AG04450 (cell line): ENCODE measurements at regions not wholly inside any gene's neighbourhood (a gene's known extent, or its start where the extent isn't known, plus 50 kb on each side); places are given as distances from the start of the nearest gene placed in this dataset.

Source experiments
- CTCF ChIA-PET: fragments of 300-600, 350-600 bp; formaldehyde crosslinking; extraction: SDS; loops from one replicate; lab custom pipeline; 2022; ENCODE audit warnings: antibody characterized with exemption, inconsistent platforms; lab: Charles Lee
- POLR2A ChIA-PET: fragments of 350-600 bp; formaldehyde crosslinking; extraction: SDS; loops from one replicate; lab custom pipeline; 2021; ENCODE audit warnings: antibody characterized with exemption, inconsistent platforms; lab: Yijun Ruan, JAX
- DNase-seq: peaks from one replicate; pipeline ENCODE4 v3.0.0-alpha.2; 2011; ENCODE audit warnings: low read depth, low spot score
- H3K27ac ChIP-seq: one replicate; pipeline ENCODE4 v1.5.1; 2012; ENCODE audit warnings: low read depth, low read length, control low read depth
- H3K27me3 ChIP-seq: one replicate; pipeline ENCODE4 v1.6.0; 2012; ENCODE audit warnings: low read length; ENCODE audit not compliant: control insufficient read depth, insufficient read depth
- H3K4me3 ChIP-seq: 2 replicates; pipeline ENCODE4 v1.5.1; 2011; ENCODE audit warnings: mild to moderate bottlenecking, low read depth, low read length, control low read depth
- H3K9me3 ChIP-seq: 2 replicates; pipeline ENCODE4 v1.5.1; 2012; ENCODE audit warnings: low read length; ENCODE audit not compliant: control insufficient read depth, insufficient read depth
- TF ChIP-seq, protein P1 (sequence below): IDR thresholded peaks from 2 replicates; pipeline ENCODE4 v1.5.1; 2011; ENCODE audit warnings: low read depth, low read length, control low read depth, inconsistent platforms

DNA sequence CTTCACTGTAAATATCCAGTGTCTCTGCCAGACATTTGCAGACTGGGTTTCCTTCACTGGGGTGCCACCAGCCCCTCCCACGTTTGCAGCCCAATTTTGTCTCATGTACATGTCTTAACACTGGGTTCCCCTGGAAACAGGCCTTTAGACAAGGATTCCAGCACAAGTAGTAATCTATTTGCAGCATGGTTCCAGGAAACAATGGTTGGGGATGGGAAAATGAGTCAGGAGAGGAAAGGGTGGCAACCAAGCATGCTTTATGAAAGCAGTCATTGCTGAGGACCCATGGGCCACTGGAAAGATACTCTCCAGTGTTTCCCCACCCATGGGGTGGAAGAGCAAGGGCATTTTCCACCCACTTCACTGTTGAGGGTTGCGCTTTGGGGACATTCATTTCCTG lies 53.6 kb upstream of the FARP1 start:
- Histone ChIP-seq H3K27ac (no peak overlapping the region), H3K27me3 (no peaks in the 10 kb centered on the region), H3K4me3 (no peak overlapping the region), H3K9me3 (peaks cover 5% of the 10 kb centered on the region; the same call in 1 of the 2 replicates)
- DNase-seq, result no peak
- TF ChIP-seq, protein P1, sequence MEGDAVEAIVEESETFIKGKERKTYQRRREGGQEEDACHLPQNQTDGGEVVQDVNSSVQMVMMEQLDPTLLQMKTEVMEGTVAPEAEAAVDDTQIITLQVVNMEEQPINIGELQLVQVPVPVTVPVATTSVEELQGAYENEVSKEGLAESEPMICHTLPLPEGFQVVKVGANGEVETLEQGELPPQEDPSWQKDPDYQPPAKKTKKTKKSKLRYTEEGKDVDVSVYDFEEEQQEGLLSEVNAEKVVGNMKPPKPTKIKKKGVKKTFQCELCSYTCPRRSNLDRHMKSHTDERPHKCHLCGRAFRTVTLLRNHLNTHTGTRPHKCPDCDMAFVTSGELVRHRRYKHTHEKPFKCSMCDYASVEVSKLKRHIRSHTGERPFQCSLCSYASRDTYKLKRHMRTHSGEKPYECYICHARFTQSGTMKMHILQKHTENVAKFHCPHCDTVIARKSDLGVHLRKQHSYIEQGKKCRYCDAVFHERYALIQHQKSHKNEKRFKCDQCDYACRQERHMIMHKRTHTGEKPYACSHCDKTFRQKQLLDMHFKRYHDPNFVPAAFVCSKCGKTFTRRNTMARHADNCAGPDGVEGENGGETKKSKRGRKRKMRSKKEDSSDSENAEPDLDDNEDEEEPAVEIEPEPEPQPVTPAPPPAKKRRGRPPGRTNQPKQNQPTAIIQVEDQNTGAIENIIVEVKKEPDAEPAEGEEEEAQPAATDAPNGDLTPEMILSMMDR, result no peak
- CTCF ChIA-PET, result no interaction called here
- POLR2A ChIA-PET, result no interaction called here

DNA sequence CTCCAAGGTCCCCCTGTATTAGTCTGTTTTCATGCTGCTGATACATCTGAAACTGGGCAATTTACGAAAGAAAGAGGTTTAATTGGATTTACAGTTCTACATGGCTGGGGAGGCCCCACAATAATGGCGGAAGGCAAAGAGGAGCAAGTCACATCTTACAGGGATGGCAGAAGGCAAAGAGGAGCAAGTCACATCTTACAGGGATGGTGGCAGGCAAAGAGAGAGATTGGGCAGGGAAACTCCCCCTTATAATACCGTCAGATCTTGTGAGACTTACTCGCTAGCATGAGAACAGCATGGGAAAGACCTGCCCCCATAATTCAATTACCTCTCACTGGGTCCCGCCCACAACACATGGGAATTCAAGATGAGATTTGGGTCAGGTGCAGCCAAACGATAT lies 50.0 kb upstream of the FARP1 start:
- no peak overlapping the region for H3K27ac ChIP-seq
- DNase-seq, result no peak
- TF ChIP-seq, protein P1, result no peak
- peaks cover 5% of the 10 kb centered on the region; the same call in 1 of the 2 replicates for H3K9me3 ChIP-seq
- CTCF ChIA-PET, result no interaction called here
- no peak overlapping the region for H3K4me3 ChIP-seq
- POLR2A ChIA-PET, result no interaction called here
- no peaks in the 10 kb centered on the region for H3K27me3 ChIP-seq
